Liver (tissue), 3 donors: ENCODE measurements at regions not wholly inside any gene's neighbourhood (a gene's known extent, or its start where the extent isn't known, plus 50 kb on each side); places are given as distances from the start of the nearest gene placed in this dataset.

Source experiments
- CTCF ChIP-seq: fragments of 150-350 bp; IDR thresholded peaks from 2 replicates; pipeline ENCODE4 v1.5.1; 2017; ENCODE audit warnings: improper control_type of control experiment, low read depth, low read length; ENCODE audit not compliant: missing input control
- MAX ChIP-seq: IDR thresholded peaks from 2 replicates; pipeline ENCODE4 v1.6.1; 2016; ENCODE audit warnings: antibody characterized with exemption
- REST ChIP-seq: IDR thresholded peaks from 2 replicates; pipeline ENCODE4 v1.6.1; 2016; ENCODE audit warnings: antibody characterized with exemption, mild to moderate bottlenecking
- TAF1 ChIP-seq: conservative IDR thresholded peaks from 2 replicates; pipeline ENCODE4 v1.6.1; 2016; ENCODE audit warnings: antibody characterized with exemption, mild to moderate bottlenecking
- donor health status: healthy.
- donor health status: healthy.

GRCh38 chr11:42967653-42968052 is 344.1 kb upstream of the API5 start:
- TF ChIP-seq CTCF (no peak), REST (no peak), TAF1 (no peak), MAX (no peak)
